Transverse colon (tissue), 4 donors: ENCODE measurements at regions not wholly inside any gene's neighbourhood (a gene's known extent, or its start where the extent isn't known, plus 50 kb on each side); places are given as distances from the start of the nearest gene placed in this dataset.

Source experiments
- DNase-seq: peaks from one replicate; pipeline ENCODE4 v3.0.0-alpha.2; 2019
- H3K27ac ChIP-seq, 4 donors: fragments of 200-600 bp; sonication (generic); 2 replicates each; pipeline ENCODE4 v1.5.1; 2016 to 2018; ENCODE audit warnings: inconsistent platforms in 4 of 4
- H3K27me3 ChIP-seq: fragments of 200-600 bp; sonication (generic); 2 replicates; pipeline ENCODE4 v1.5.1; 2017; ENCODE audit warnings: inconsistent platforms
- H3K36me3 ChIP-seq, 4 donors: fragments of 200-600 bp; sonication (generic); 2 replicates each; pipeline ENCODE4 v1.5.1; 2017 to 2019; ENCODE audit warnings: inconsistent platforms in 4 of 4
- H3K4me1 ChIP-seq, 4 donors: fragments of 200-600 bp; sonication (generic); 2 replicates each; pipeline ENCODE4 v1.5.1; 2017 to 2020; ENCODE audit warnings: inconsistent platforms in 4 of 4
- H3K4me3 ChIP-seq, 4 donors: fragments of 200-600 bp; sonication (generic); 1 replicate in 1 of 4; 2 replicates in 3 of 4; pipeline versions ENCODE4 v1.5.1 to v1.6.1; 2017 to 2019; ENCODE audit warnings: inconsistent platforms in 4 of 4
- H3K9me3 ChIP-seq, 2 donors: fragments of 200-600 bp; sonication (generic); 2 replicates each; pipeline ENCODE4 v1.5.1; 2017 to 2019; ENCODE audit warnings: inconsistent platforms in 2 of 2
- EP300 ChIP-seq: sonication (generic); formaldehyde crosslinking; IDR thresholded peaks from one replicate; pipeline ENCODE4 v1.6.1; 2017; ENCODE audit warnings: antibody characterized with exemption, low read depth
- POLR2A ChIP-seq: fragments of 450-650 bp; IDR thresholded peaks from one replicate; pipeline ENCODE4 v1.6.1; 2016; ENCODE audit warnings: antibody characterized with exemption, mild to moderate bottlenecking, moderate library complexity
- POLR2AphosphoS5 ChIP-seq, 3 donors: sonication (generic); formaldehyde crosslinking; IDR thresholded peaks; one replicate each; pipeline ENCODE4 v1.6.1; 2016; ENCODE audit warnings: antibody characterized with exemption in 3 of 3
- WGBS, 2 donors: methylation state at CpG; one replicate each; pipeline ENCODE4 v1.1.5; 2018; ENCODE audit warnings: low coverage in 1 of 2; 5-methylcytosine and 5-hydroxymethylcytosine counted together
- in situ Hi-C, 4 donors: fragments of 200-750 bp; cut with MboI; loops; one replicate each; pipeline versions ENCODE4 v1.15.0 to v1.15.1; 2017; ENCODE audit warnings: low sequenced_read_pairs in 3 of 4, low pct_ligation_motif_present in 1 of 4, low pct_unique_long_range_greater_than_20kb in 1 of 4
- intact Hi-C: fragments of 100-400 bp; cut with DNase I; formaldehyde crosslinking; loops from one replicate; pipeline ENCODE4 v1.15.1; 2023; ENCODE audit warnings: low total_unique reads
- TF ChIP-seq, protein P1 (sequence below), 5 experiments: fragments of 200-600 bp in 3 of 5; fragments of 450-650 bp in 2 of 5; sonication (generic) in 3 of 5; IDR thresholded peaks; 1 replicate in 2 of 5; 2 replicates in 3 of 5; pipeline ENCODE4 v1.5.1; 2016 to 2017; ENCODE audit warnings: antibody characterized with exemption in 5 of 5, inconsistent platforms in 3 of 5, mild to moderate bottlenecking in 2 of 5, moderate library complexity in 1 of 5

DNA sequence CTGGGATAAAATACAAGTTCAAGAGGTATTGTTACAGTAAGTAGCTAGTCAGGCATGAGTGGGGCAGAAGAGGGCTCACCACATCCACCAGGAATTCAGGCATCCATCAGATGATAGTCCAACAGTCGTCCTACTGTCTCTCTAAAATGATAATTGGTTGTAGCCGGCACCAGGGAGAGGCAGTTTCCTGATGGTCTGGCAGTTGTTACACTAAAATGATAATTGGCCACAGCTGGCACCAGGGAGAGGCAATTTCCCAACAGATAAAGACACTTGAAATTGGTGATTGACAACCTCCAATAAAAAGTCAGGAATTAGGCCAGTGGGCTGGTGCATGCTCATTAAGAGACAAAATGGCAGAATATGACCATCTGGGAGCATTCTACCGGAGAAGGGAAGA lies 545.8 kb downstream of the AMY1C start:
- Histone ChIP-seq H3K27me3 (no peaks in the 10 kb centered on the region), H3K4me1 (no peaks in the 10 kb centered on the region), H3K4me3 (no peak overlapping the region), H3K36me3 (no peaks in the 10 kb centered on the region), H3K27ac (no peak overlapping the region), H3K9me3 (no peaks in the 10 kb centered on the region)
- TF ChIP-seq POLR2A (no peak), EP300 (no peak), POLR2AphosphoS5 (IDR thresholded peaks at IDR 0.05) (no peak)
- TF ChIP-seq, protein P1, sequence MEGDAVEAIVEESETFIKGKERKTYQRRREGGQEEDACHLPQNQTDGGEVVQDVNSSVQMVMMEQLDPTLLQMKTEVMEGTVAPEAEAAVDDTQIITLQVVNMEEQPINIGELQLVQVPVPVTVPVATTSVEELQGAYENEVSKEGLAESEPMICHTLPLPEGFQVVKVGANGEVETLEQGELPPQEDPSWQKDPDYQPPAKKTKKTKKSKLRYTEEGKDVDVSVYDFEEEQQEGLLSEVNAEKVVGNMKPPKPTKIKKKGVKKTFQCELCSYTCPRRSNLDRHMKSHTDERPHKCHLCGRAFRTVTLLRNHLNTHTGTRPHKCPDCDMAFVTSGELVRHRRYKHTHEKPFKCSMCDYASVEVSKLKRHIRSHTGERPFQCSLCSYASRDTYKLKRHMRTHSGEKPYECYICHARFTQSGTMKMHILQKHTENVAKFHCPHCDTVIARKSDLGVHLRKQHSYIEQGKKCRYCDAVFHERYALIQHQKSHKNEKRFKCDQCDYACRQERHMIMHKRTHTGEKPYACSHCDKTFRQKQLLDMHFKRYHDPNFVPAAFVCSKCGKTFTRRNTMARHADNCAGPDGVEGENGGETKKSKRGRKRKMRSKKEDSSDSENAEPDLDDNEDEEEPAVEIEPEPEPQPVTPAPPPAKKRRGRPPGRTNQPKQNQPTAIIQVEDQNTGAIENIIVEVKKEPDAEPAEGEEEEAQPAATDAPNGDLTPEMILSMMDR (IDR thresholded peaks at IDR 0.05), result no peak
- intact Hi-C loops, result no loop called here
- WGBS, 2 donors, result 49 to 76% methylated on average over 2 to 3 of the region's 3 CpGs
- in situ Hi-C loops, result no loop called here
- DNase-seq, result no peak

DNA sequence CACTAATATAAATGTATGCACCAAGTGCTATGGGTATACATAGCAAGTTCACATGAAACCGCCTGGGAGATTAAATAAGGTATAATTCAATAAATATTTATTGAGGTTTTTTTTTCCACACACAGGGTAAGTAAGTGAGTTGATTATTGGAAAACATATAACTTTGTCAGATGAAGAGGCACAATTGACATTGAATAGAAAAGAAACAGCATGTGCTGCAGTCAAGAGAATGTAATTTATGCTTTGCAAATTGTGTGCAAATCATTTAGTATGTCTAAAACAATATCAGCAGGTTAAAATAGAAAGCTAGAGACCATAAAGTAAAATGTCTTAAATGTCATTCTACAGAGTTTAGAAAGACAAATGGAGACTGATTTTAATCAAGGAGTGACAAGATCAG lies 560.0 kb downstream of the AMY1C start:
- H3K9me3 ChIP-seq, result no peaks in the 10 kb centered on the region
- TF ChIP-seq POLR2A, result no peak
- TF ChIP-seq, protein P1 (IDR thresholded peaks at IDR 0.05), result no peak
- TF ChIP-seq EP300, result no peak
- TF ChIP-seq POLR2AphosphoS5 (IDR thresholded peaks at IDR 0.05), result no peak
- H3K4me3 ChIP-seq, result no peak overlapping the region
- H3K27ac ChIP-seq, result no peak overlapping the region
- 75 to 77% methylated on average over 1 of the region's 1 CpG for WGBS, 2 donors
- DNase-seq, result no peak
- intact Hi-C loops, result no loop called here
- H3K4me1 ChIP-seq, result no peaks in the 10 kb centered on the region
- no peaks in the 10 kb centered on the region for H3K27me3 ChIP-seq
- H3K36me3 ChIP-seq, result no peaks in the 10 kb centered on the region
- in situ Hi-C loops, result no loop called here

DNA sequence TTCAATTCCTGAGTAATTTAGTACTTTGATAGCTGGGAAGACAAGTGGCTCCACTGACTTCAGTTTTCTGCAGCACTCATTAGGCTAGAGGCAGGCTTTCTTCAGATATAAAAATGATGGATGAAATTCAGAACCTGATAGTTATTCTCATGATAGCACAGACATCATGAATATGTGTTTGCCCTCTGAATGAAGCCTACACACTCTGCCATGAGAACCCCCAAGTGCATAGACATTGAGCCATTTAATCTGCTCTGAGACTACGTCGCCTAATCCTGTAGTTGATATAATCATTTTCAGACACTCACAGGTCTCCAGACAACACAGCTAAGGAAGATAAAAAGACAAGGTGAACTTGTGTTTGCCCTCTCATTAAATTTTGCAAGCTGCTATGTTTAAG lies 566.1 kb downstream of the AMY1C start:
- no peak for DNase-seq
- in situ Hi-C loops, result no loop called here
- no peak overlapping the region for H3K4me3 ChIP-seq
- intact Hi-C loops, result no loop called here
- H3K27me3 ChIP-seq, result no peaks in the 10 kb centered on the region
- H3K9me3 ChIP-seq, result no peaks in the 10 kb centered on the region
- no peak overlapping the region for H3K27ac ChIP-seq
- H3K4me1 ChIP-seq, result no peaks in the 10 kb centered on the region
- no peaks in the 10 kb centered on the region for H3K36me3 ChIP-seq
- TF ChIP-seq EP300 (no peak), POLR2A (no peak), POLR2AphosphoS5 (IDR thresholded peaks at IDR 0.05) (no peak)
- TF ChIP-seq, protein P1 (IDR thresholded peaks at IDR 0.05), result no peak
- WGBS, 2 donors, result 46 to 100% methylated on average over 1 to 2 of the region's 2 CpGs

DNA sequence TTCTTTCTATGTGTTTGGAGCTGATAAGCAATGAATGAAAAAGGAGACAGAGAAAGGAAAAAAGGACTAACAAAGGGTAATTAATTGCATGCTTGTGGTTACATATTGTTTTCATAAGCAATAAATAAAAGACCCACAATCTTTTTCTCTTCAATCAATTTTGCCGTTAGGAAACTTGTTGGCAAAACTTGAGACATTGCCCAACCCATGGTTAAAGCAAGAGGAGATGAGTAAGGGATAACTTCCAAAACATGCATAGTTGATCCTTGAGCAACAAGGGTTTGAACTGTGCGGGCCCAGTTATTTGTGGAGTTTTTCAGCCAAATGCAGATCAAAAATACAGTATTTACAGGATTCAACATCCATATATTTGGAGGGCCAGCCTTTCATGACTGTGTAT lies 572.4 kb downstream of the AMY1C start:
- 83 to 88% methylated on average over 1 to 2 of the region's 2 CpGs for WGBS, 2 donors
- no peak for DNase-seq
- intact Hi-C loops, result no loop called here
- no peak overlapping the region for H3K4me3 ChIP-seq
- H3K27ac ChIP-seq, result no peak overlapping the region
- H3K36me3 ChIP-seq, result no peaks in the 10 kb centered on the region
- TF ChIP-seq, protein P1 (IDR thresholded peaks at IDR 0.05), result no peak
- TF ChIP-seq EP300 (no peak), POLR2AphosphoS5 (IDR thresholded peaks at IDR 0.05) (no peak), POLR2A (no peak)
- no peaks in the 10 kb centered on the region for H3K4me1 ChIP-seq
- no peaks in the 10 kb centered on the region for H3K9me3 ChIP-seq
- in situ Hi-C loops, result no loop called here
- H3K27me3 ChIP-seq, result no peaks in the 10 kb centered on the region
